Right lobe of liver (tissue), 4 donors: ENCODE measurements at regions not wholly inside any gene's neighbourhood (a gene's known extent, or its start where the extent isn't known, plus 50 kb on each side); places are given as distances from the start of the nearest gene placed in this dataset.

ENCODE experiments used
- CTCF ChIP-seq, 4 donors: fragments of 200-600 bp in 3 of 4; fragments of 450-650 bp in 1 of 4; IDR thresholded peaks; one replicate each; pipeline versions ENCODE4 v1.5.1 to v1.8.0; 2016 to 2022; ENCODE audit warnings: antibody characterized with exemption in 4 of 4, mild to moderate bottlenecking in 2 of 4
- POLR2A ChIP-seq: fragments of 450-650 bp; IDR thresholded peaks from one replicate; pipeline ENCODE4 v1.6.1; 2017; ENCODE audit warnings: antibody characterized with exemption, mild to moderate bottlenecking
- donor health status: DM: no; HTN: no; CAD: no.
- donor health status: DM: no; HTN: no; CAD: no.
- donor health status: DM: no; HTN: yes; CAD: no.

- TF ChIP-seq CTCF (IDR thresholded peaks at IDR 0.05) (no peak), POLR2A (no peak)
These were observed 82.0 kb upstream of the PDZD8 start for GRCh38 chr10:117457071-117457810.
